Neural crest cell (in vitro differentiated cells): ENCODE measurements at regions not wholly inside any gene's neighbourhood (a gene's known extent, or its start where the extent isn't known, plus 50 kb on each side); places are given as distances from the start of the nearest gene placed in this dataset.
A peak's percentile ranks its signal among the peaks of the same experiment; 100 is the strongest.
"Not testable (repeated sequence)": the region's sequence is repeated elsewhere in the genome, so short reads cannot be mapped to it uniquely, and the experiment has no call there.

Experiments used
- DNase-seq: peaks from one replicate; pipeline ENCODE4 v3.0.0; 2021; ENCODE audit warnings: low read depth, mixed read lengths, low spot score
- H3K27ac Mint-ChIP-seq: one replicate; pipeline ENCODE4 v1.8.0; 2021; ENCODE audit warnings: mild to moderate bottlenecking, mixed read lengths; ENCODE audit not compliant: unreplicated experiment
- H3K27me3 Mint-ChIP-seq: 2 replicates; pipeline ENCODE4 v1.8.0; 2021; ENCODE audit warnings: low read depth, mild to moderate bottlenecking, mixed read lengths
- H3K36me3 Mint-ChIP-seq: 2 replicates; pipeline ENCODE4 v1.8.0; 2021; ENCODE audit warnings: low read depth, mild to moderate bottlenecking, mixed read lengths
- H3K4me1 Mint-ChIP-seq: 2 replicates; pipeline ENCODE4 v1.8.0; 2021; ENCODE audit warnings: mixed read lengths
- H3K4me3 Mint-ChIP-seq: one replicate; pipeline ENCODE4 v1.8.0; 2021; ENCODE audit warnings: mild to moderate bottlenecking, mixed read lengths
- H3K9me3 Mint-ChIP-seq: 2 replicates; pipeline ENCODE4 v1.8.0; 2021; ENCODE audit warnings: mixed read lengths
- CTCF ChIP-seq: fragments of 200-600 bp; sonication (generic); conservative IDR thresholded peaks from 2 replicates; pipeline ENCODE4 v1.5.0; 2021; ENCODE audit warnings: antibody characterized with exemption, mild to moderate bottlenecking

DNA sequence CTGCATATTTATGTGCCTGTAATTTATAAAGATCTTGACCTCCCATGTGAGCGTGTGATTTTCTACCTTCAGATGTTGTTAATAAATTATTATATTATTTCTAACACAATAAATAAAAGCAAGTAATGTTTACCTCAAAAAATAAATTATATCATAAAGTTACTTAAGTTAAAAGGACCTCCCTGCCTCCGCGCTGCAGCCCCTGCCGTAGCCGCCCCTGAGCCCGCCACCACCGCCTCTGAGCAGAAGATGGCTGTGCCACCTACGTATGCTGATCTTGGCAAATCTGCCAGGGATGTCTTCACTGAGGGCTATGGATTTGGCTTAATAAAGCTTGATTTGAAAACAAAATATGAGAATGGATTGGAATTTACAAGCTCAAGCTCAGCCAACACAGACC, 119.6 kb upstream of the BRWD3 start:
- no peaks in the 10 kb centered on the region for H3K4me1 Mint-ChIP-seq
- no peak for DNase-seq
- H3K27ac Mint-ChIP-seq = no peak overlapping the region
- no peak for TF ChIP-seq CTCF
- H3K27me3 Mint-ChIP-seq = no peaks in the 10 kb centered on the region
- peaks cover 17% of the 10 kb centered on the region for H3K9me3 Mint-ChIP-seq
- H3K4me3 Mint-ChIP-seq = no peak overlapping the region
- peaks cover 8% of the 10 kb centered on the region for H3K36me3 Mint-ChIP-seq

GRCh38 chrX:80917919-80918318, 108.2 kb upstream of the BRWD3 start:
- peaks cover under 1% of the 10 kb centered on the region for H3K36me3 Mint-ChIP-seq
- TF ChIP-seq CTCF = no peak
- H3K27ac Mint-ChIP-seq = no peak overlapping the region
- H3K4me1 Mint-ChIP-seq = no peaks in the 10 kb centered on the region
- DNase-seq = no peak
- H3K9me3 Mint-ChIP-seq = peaks cover 12% of the 10 kb centered on the region
- H3K4me3 Mint-ChIP-seq = no peak overlapping the region
- H3K27me3 Mint-ChIP-seq = no peaks in the 10 kb centered on the region

GRCh38 chrX:80912351-80912750, 102.7 kb upstream of the BRWD3 start:
- DNase-seq, H3K4me3 Mint-ChIP-seq, H3K36me3 Mint-ChIP-seq, H3K27me3 Mint-ChIP-seq, H3K4me1 Mint-ChIP-seq, H3K27ac Mint-ChIP-seq: not testable (repeated sequence)
- H3K9me3 Mint-ChIP-seq = peaks cover 13% of the 10 kb centered on the region

GRCh38 chrX:80879916-80880315, 70.2 kb upstream of the BRWD3 start:
- DNase-seq = no peak
- Mint-ChIP-seq H3K27ac (no peak overlapping the region), H3K36me3 (no peaks in the 10 kb centered on the region), H3K27me3 (no peaks in the 10 kb centered on the region), H3K9me3 (no peaks in the 10 kb centered on the region), H3K4me1 (no peaks in the 10 kb centered on the region), H3K4me3 (no peak overlapping the region)
- no peak for TF ChIP-seq CTCF

- H3K4me3 Mint-ChIP-seq = no peak overlapping the region
These were observed 69.5 kb upstream of the BRWD3 start for GRCh38 chrX:80879143-80879542.

GRCh38 chrX:80876877-80877276, 67.2 kb upstream of the BRWD3 start:
- Mint-ChIP-seq H3K27ac (no peak overlapping the region), H3K27me3 (no peaks in the 10 kb centered on the region), H3K4me1 (no peaks in the 10 kb centered on the region), H3K9me3 (peaks cover 6% of the 10 kb centered on the region), H3K4me3 (no peak overlapping the region), H3K36me3 (no peaks in the 10 kb centered on the region)
- no peak for DNase-seq
- TF ChIP-seq CTCF = peak; percentile 67

More at GRCh38 chrX:80879143-80879542, 69.5 kb upstream of the BRWD3 start:
- Mint-ChIP-seq H3K36me3 (no peaks in the 10 kb centered on the region), H3K27ac (no peak overlapping the region), H3K27me3 (no peaks in the 10 kb centered on the region), H3K9me3 (no peaks in the 10 kb centered on the region), H3K4me1 (no peaks in the 10 kb centered on the region)
- no peak for DNase-seq
- no peak for TF ChIP-seq CTCF
